Germinal center (tissue), 1 donor: ENCODE measurements at regions not wholly inside any gene's neighbourhood (a gene's known extent, or its start where the extent isn't known, plus 50 kb on each side); places are given as distances from the start of the nearest gene placed in this dataset.

ENCODE experiments used
- DNase-seq: peaks from one replicate; pipeline ENCODE4 v3.0.0; 2012; ENCODE audit warnings: mixed read lengths, low spot score

GRCh38 chr10:78759456-78760120 lies 309.2 kb upstream of the ZMIZ1 start:
- DNase-seq = no peak

GRCh38 chr10:78760463-78761310 lies 308.1 kb upstream of the ZMIZ1 start:
- DNase-seq = no peak

GRCh38 chr10:78761311-78761781 lies 307.4 kb upstream of the ZMIZ1 start:
- DNase-seq = no peak

- no peak for DNase-seq
Measured at GRCh38 chr10:78762086-78762630, 306.6 kb upstream of the ZMIZ1 start.

GRCh38 chr10:78763234-78763633 lies 305.5 kb upstream of the ZMIZ1 start:
- DNase-seq = no peak

GRCh38 chr10:78763651-78764395 lies 304.9 kb upstream of the ZMIZ1 start:
- no peak for DNase-seq

- no peak for DNase-seq
Measured at GRCh38 chr10:78764436-78764835, 304.3 kb upstream of the ZMIZ1 start.

- DNase-seq = no peak
Measured at GRCh38 chr10:78764846-78765430, 303.8 kb upstream of the ZMIZ1 start.

GRCh38 chr10:78765726-78766335 lies 302.9 kb upstream of the ZMIZ1 start:
- no peak for DNase-seq

- DNase-seq = no peak
Measured at GRCh38 chr10:78766603-78767002, 302.2 kb upstream of the ZMIZ1 start.

GRCh38 chr10:78768041-78768835 lies 300.5 kb upstream of the ZMIZ1 start:
- no peak for DNase-seq

GRCh38 chr10:78768876-78769275 lies 299.9 kb upstream of the ZMIZ1 start:
- no peak for DNase-seq

GRCh38 chr10:78769526-78769925 lies 299.2 kb upstream of the ZMIZ1 start:
- no peak for DNase-seq

GRCh38 chr10:78770167-78771090 lies 298.3 kb upstream of the ZMIZ1 start:
- no peak for DNase-seq

- DNase-seq = no peak
Measured at GRCh38 chr10:78771260-78771659, 297.5 kb upstream of the ZMIZ1 start.

GRCh38 chr10:78771808-78772455 lies 296.8 kb upstream of the ZMIZ1 start:
- no peak for DNase-seq

GRCh38 chr10:78772486-78772885 lies 296.3 kb upstream of the ZMIZ1 start:
- DNase-seq = no peak

- DNase-seq = no peak
Measured at GRCh38 chr10:78772986-78773530, 295.7 kb upstream of the ZMIZ1 start.

- DNase-seq = no peak
Measured at GRCh38 chr10:78774614-78774998, 294.2 kb upstream of the ZMIZ1 start.
